Renal cortical epithelial cell (primary cell): ENCODE measurements at regions not wholly inside any gene's neighbourhood (a gene's known extent, or its start where the extent isn't known, plus 50 kb on each side); places are given as distances from the start of the nearest gene placed in this dataset.

Experiments used
- DNase-seq: peaks from one replicate; pipeline ENCODE4 v3.0.0-alpha.2; 2011; ENCODE audit warnings: low read depth

DNA sequence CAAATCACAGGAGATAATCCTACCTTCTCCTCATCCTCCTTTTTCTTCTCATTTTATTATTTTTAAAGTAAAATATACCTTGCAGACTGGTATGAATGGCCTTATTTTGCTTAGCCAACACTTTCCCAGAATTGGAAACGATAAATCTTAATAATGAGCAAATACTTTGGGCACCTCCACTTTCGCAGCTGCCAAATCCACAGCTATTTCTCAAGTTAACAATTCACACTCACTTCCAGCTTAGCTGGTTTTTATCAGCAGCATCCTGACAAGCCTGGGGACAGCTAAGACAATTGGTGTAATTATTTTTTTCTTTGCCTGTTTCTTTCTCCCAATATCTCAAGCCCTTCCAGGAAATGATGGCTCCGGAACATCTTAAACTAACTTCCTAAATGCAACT is 867.5 kb upstream of the TMEM132C start:
- DNase-seq = no peak

DNA sequence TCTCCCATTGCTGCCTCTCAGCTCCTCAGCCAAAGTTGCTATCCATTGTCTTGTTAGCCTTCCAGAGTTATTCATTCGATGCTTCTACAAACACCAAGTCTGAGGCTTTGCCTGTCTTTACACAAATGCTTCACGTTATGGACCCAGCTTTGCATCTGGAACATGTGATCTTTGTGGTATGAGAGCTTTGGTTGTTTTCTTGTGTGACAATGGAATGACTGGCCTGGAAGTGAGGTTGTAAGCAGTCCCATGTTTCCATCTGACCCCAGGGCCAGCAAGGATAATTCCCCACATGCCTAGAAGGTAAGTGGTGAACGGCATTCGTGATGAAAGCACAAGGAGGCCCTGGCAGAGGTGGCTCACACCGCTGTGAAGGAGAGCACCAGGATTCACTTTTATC is 866.7 kb upstream of the TMEM132C start:
- DNase-seq = no peak

DNA sequence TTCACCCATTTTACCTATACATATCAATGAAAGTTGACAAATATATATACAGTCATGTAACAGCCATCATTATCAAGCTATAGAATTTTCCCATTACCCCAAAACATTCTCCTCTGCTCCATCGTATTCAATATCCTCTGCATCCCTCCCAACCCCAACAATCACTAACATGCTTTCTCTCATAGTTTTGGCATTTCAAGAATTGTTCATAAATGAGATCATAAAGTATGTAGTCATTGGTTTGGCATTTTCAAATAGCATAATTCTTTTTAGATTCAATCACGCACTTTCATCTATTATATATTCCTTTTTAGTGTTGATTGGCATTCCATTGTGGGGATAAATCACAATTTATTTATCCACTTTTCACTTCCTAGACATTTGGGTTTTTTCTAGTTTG is 866.0 kb upstream of the TMEM132C start:
- DNase-seq = no peak

DNA sequence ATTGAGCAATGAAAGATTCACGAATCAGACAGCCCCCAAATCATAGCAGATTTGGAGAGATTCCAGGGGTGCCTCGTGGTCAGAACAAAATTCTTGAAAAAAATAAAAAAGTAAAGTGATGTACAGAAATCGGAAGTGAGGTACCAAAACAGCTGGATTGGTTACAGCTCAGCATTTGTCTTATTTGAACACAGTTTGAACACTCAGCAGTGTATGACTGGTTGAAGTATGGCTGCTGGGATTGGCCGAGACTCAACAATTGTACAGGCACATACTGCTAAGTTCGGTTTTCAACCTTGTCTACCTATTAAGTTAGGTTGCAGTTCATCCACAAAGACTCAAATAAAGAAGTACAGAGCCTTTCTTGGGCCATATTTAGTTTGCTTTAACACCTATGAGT is 865.4 kb upstream of the TMEM132C start:
- no peak for DNase-seq

DNA sequence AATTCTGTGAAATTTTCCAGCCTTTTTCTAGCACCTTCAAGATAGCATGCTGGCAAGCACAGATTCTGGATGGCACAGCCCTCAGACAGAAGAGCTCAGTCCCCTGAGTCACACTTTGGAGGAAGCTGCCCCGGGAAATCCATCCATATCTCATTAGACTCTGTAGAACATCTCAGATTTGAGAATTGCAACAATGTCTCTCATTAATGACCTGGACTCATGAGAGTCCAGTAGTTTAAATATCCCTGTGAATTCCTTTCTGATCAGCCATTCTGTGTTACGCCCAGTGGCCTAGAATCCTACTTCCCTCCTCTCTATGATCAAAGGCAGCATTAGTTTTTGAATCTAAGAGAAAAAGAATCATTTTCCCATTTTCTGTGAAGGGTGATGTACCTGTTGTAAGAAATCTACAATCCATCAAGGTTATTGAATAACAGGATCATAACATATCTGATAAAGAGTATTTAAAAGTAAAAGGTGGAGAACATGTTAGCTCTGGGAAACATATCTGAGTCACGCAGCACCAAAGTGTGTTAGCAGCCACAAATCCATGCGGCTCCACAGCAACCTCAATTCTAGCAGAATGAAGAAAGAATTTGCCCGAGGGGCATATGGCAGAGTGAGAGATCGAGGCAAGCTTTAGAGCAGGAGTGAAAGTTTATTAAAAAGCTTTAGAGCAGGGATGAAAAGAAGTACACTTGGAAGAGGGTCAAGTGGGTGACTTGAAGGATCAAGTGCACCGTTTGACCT is 855.6 kb upstream of the TMEM132C start:
- DNase-seq = no peak

DNA sequence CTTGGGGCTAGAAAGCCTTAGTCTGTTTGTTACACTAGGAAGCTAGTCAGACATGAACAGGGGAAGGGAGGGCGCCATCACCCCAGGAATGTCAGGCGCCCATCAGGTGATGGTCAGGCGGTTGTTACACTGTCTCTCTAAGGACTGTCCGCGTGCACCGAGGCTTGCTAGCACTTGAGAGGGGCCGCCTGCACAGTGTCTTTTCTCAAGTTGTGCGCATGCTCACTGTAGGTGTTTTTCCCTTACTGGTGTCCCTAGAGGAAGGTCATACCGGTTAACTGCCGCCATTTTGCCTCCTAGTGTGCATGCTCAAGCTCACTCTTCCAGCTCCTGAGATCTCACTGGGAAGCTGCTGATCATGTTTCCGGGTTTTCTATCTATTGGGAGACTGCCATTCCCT is 855.0 kb upstream of the TMEM132C start:
- DNase-seq = no peak

DNA sequence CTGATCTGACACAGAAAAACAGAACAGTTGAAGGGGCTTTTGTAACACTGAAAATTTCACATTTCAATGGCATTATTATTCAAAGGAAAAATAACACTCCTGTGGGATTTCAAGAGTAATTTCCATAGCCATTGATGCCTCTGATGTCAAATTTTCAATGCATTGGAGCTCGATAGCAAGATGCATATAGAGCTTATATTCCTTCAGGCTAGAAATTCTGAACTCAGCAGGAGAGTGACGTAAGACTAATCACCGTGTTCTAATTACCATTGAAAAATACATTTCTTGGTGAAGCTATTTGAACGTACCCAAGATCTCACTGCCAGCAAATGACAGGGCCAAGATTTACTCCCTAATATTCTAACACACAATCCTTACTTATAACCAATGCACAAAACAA is 854.1 kb upstream of the TMEM132C start:
- DNase-seq = no peak

DNA sequence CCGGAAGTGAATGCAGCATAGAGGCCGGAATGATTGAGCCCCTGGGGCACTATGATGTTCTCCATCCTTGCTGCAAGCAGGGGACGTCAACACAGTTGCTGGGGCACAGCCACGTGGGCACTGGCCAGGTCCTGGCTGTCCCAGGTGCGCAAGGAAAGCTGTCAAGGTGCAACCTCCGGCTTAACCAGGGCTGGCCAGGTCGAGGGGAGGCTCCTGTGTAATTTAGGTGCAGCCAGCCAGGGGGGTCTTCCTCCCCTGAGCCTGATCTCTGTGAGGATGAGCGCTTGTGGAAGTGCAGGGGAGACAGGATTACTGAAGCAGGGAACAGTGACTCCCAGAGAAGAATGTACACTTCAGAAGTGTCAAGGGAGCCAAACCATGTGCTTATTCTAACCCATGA is 852.8 kb upstream of the TMEM132C start:
- DNase-seq = no peak

DNA sequence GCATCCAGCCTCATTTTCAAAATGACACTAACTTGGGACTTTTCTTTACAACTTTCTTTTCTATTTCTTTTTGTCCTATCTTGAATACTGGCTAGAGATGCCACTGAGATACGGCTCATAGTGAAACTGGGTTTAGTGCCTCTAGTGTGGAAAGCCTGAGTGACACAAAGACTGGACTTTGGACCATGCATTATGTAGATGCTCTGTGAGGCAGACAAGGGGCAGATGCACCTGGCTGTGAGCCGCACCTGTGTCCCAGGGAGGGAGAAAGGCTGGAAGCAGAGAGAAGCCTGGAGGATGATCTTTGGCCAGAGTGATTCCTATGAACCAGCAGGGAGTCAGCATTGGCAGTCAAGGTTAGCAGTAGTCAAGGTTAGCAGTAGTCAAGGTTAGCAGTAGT is 852.3 kb upstream of the TMEM132C start:
- DNase-seq = no peak

DNA sequence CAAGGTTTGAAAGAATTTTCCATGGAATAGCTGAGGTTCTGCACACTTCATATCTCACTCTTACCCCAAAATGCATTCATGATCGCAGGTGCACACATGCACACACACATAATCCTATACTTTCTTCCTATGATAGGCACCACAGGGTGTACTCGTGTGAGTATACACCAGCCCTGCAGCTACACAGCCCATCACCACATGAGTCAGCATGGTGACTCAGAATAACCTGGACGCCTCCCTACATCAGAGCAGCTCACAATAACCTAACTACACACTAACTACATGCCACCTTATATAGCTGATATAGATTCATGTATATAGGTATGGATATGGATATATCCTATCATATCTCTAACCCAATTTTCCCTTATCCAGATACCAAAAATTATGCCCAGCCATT is 850.2 kb upstream of the TMEM132C start:
- DNase-seq = no peak

DNA sequence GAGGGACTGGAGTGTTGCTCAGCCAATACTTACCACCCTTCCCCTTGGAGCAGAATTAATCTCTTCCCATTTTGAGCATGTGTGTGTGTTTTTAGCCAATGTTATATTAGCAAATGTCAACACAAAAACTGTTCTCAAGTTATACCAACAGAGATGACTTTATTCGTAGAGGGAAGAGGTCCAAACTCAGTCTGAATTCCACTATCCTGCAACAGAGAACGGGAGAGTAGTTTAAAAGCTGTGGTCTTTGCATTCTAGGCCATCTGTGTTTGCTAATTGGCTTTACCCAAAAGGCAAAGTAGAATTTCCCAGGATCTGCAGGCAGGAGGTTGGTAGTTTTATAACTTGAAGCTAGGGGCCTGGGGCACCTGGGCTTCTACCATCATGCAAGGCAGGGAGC is 847.9 kb upstream of the TMEM132C start:
- DNase-seq = no peak

DNA sequence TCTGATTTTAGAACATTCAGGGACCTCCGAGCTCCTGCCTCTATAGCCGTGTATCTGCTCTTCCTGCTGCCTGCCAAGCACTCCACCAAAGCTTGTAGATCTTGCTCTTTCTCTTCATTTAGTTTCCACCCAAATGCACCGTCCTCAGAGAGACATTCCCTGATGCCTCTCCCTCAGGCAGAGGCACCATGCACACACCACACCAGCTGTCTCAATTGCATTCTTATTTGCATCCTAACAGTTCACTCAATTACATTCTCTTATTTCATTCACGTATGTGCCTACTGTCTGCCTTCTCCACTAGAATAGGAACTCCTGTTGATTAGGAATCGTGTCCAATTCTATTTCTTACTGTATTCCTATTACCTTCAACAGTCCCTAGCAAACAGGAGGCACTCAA is 845.4 kb upstream of the TMEM132C start:
- DNase-seq = no peak

DNA sequence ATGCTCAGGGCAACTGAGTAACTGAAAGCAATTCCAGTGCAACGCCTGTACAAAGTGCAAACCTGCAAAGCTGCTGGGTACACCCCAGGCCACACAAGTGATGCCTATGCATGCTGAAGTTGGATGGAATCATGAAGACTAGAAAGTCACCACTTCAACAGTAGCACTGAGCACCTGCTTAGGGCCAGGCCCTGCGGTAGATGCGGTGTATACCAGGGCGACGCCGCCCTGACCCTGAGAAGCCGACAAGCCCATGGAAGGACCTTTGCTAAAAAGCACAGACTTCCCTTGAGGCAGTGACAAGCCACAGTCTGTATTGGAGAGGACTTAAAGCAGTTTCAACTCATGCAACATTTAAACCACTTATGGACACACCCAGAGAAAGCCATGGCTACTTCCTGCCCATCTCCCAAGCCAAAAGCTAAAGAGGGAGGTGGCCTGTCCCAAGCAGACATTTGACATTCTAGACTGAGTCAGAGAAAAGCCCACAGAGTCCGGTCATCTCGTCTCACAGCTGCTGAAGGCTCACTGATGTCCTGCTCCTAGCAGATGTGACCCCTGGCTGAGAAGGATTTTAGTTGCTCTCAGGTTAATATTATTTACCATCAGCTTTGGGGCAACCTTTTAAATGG is 843.9 kb upstream of the TMEM132C start:
- no peak for DNase-seq

DNA sequence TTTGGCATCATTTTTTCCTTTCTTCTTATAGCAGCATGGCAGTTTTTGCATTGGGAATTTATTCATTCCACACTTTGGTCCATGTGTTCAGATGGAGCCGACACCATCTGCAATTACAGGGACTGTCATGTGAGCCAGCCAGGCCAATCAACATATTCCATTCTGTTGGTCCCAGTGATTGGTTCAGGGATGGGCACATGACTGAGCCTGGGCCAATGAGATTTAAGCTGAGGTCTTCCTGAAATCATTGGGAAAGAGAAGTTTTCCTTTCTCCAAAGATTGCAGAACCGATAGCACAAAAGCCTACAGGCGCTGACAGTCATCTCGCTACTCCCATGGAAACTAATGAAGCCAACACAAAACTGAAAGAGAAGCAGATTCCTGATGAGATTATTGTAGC is 841.5 kb upstream of the TMEM132C start:
- no peak for DNase-seq

DNA sequence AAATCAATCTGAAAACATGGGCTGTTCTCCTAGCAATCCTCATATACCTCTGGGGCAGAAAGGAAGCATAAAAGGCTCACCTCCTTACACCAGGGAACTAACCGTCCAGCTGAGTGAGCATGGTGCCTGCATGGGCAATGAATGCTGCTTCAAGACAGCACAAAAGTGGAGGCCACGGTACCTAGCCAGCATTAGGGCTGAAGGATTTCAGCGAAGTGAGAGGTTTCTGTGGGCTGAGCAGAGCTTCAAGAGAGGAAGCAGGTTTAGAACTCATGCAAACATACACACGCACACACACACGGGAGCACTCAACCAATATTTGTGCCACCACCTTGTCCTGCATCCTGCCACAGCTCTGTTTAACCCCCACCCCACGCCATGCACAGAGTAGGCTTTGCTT is 838.5 kb upstream of the TMEM132C start:
- no peak for DNase-seq

DNA sequence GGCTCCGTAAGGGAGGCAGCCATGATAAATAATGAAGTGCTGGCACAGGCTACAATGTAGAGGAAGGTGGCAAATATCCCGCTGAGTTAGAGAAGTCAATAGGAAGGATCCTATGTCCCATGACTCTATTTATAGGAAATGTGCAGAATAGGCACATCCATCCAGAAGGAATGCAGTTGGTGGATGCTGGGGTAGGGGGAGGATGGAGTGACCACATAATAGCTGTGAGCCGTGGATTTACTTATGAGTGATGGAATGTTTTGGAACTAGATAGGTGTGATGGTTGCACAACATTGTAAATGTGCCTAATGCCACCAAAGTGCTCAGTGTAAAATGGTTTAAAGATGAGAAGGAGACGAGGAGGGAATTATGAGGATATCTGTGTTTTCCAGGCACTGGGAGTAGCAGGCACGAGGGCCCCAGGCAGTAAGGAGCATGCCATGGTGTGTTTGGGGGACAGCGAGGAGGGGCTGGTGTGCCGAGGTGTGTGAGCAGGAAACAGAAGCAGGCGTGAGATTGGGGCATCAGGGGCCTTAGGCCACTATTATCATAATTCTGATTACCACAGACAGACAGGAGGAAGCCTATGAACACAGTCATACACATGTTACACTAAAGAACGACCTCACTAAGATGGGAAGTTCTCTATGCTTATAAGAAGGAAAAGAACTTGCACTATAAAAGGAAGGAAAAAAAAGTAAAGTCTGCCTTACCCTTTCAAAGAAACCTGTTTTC is 837.3 kb upstream of the TMEM132C start:
- DNase-seq = no peak

DNA sequence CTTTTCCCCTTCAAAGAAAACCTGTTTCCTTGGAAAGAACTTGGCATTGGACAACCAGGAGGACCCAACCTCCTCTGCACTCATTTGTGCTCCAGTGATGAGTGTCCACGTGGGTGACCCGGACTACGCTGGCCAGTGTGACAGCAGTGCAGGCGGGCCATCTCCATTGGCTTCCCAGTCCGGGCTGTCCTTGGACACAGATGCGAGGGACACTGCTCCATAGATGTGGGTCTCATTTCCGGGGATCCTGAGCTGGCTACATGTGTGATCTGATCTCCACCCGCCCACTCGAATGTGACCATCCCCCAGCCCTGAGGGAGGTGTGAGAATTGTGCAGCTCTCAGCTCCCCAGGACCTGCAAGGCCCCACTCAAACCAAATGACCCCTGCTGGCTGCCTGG is 836.6 kb upstream of the TMEM132C start:
- DNase-seq = no peak

DNA sequence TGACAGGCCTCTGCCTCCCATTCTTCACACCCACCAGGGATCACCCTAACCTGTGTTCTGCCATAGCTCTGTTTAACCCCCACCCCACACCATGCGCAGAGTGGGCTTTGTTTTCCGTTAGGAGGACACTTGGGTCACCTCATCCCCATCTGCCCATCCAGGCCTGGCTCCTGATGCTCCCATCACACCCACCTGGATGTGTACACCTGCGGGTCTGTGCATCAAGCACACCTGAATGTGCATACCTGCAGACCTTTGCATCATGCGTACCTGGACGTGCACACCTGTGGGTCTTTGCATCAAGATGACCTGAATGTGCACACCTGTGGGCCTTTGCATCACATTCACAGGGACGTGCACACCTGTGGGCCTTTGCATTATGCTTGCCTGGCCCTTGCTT is 835.8 kb upstream of the TMEM132C start:
- no peak for DNase-seq

DNA sequence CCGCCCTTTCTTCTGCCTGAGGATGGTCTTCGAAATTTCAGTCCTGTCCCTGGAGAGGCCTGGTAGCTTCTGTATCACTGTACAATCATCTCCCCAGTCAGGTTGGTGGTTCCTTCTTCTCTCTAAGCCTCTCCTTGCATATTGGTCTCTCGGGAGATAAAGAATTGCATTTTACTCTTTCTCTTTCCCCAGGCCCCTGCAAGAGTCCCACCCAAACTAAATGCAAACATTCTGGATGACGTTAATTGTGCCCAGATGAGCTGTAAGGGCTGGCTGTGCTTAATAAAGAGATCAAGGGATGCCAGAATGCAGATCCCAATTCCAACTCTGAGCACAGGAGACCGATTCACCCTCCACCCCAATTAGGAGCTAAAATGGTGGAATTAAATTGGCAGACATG is 835.4 kb upstream of the TMEM132C start:
- no peak for DNase-seq

DNA sequence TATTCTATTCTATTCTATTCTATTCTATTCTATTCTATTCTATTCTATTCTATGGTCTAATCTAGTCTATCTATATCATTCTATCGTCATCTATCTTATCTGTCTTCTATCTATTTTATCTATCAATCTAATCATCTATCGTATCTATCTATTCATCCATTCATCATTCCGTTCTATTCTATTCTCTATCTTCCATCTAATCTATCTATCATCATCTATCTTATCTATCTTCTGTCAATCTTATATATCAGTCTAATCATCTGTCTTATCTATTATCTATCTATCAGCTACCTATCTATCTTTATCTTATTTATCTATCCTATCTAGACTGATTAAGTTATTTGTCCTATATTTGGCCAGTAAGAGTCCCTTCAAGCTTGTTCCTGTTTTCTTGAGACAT is 831.5 kb upstream of the TMEM132C start:
- DNase-seq = no peak

DNA sequence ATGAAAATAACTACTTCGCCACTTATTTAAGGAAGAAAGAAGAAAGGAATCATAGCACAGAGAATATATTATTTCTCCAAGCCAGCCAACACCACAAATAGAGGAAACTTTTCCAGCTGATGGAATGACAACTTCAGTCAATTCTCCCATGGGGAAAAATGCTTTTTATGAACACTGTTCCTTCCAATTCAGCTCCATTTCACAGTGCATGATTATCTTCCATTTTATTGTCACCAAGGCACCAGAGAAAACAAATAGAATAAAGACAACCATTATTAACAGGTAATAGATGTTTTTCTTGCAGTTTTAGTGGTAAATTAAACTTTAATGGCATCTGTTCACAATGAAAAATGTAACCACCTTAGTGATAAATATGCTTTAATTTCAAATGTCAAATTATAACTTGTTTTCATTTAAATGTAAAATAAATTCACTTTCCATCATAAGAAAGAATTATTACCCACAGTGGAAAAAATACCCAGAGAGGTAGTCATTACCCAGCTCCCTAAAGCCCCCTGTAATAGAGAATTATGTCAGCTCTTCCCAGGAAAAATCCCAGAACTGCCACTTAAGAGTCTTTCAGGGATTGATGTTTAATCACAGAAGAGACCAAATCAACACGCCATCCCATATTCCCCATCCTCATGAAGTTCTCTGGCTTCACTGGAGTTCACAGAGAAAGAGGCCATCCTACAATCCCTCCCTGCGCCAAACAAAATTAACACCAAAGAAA is 828.3 kb upstream of the TMEM132C start:
- no peak for DNase-seq

DNA sequence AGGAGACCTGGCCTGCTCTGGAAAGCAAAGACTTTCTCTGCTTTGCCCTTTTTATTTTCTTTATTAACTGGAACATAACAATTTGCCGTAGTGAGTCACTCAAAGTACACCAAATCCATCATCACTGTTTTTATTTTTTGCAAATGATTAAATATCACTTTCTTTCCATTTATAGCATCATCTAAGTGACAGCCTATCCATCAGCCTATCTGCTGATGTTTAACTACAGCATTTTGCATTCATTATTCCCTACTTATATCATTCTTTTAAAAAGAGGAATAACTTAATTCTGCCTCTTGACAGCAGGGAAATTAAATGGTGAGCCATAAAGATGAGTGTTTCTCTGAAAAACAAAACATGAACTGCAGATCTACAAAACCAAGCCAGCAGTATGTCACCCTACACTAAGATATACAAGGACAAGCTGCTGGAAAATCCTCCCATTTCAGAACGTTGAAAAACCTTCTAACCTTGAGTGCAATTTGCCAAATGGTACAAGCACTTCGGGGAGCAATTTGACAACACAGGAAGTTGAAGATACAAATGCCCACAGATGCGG is 821.3 kb upstream of the TMEM132C start:
- no peak for DNase-seq
